ENCODE measurements at regions not wholly inside any gene's neighbourhood (a gene's known extent, or its start where the extent isn't known, plus 50 kb on each side); places are given as distances from the start of the nearest gene placed in this dataset.

DNA sequence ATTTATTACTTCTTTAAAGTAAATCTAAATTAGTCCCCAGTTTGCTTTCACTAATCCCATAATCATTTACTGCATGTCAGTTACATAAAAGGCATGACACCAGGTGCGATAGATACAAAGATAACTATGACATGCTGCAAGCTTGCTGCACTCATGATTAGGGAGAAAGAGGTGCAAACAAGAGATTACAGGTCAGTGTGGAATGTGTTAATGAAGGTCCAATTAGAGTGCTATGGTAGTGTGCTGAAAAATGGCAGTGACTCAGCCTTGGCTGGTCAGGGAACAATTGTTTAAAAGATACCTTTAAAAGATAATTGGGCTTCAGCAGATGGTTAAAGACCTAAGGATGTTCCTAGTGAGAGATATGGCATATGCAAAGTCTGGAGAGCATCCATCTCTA, 352.6 kb upstream of the TGFBR2 start:
- WGBS (ENCODE audit: low lambda C conversion rate, missing lambda C conversion rate) = 80% methylated on average over 1 of the region's 1 CpG
- TF ChIP-seq, protein P1, sequence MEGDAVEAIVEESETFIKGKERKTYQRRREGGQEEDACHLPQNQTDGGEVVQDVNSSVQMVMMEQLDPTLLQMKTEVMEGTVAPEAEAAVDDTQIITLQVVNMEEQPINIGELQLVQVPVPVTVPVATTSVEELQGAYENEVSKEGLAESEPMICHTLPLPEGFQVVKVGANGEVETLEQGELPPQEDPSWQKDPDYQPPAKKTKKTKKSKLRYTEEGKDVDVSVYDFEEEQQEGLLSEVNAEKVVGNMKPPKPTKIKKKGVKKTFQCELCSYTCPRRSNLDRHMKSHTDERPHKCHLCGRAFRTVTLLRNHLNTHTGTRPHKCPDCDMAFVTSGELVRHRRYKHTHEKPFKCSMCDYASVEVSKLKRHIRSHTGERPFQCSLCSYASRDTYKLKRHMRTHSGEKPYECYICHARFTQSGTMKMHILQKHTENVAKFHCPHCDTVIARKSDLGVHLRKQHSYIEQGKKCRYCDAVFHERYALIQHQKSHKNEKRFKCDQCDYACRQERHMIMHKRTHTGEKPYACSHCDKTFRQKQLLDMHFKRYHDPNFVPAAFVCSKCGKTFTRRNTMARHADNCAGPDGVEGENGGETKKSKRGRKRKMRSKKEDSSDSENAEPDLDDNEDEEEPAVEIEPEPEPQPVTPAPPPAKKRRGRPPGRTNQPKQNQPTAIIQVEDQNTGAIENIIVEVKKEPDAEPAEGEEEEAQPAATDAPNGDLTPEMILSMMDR (IDR thresholded peaks at IDR 0.05; ENCODE audit: poor library complexity) = no peak
- TF ChIP-seq EZH2phosphoT487 (IDR thresholded peaks at IDR 0.05; ENCODE audit: low read depth, severe bottlenecking, unreplicated experiment) (no peak), EZH2 (IDR thresholded peaks at IDR 0.05; ENCODE audit: borderline replicate concordance) (no peak)

DNA sequence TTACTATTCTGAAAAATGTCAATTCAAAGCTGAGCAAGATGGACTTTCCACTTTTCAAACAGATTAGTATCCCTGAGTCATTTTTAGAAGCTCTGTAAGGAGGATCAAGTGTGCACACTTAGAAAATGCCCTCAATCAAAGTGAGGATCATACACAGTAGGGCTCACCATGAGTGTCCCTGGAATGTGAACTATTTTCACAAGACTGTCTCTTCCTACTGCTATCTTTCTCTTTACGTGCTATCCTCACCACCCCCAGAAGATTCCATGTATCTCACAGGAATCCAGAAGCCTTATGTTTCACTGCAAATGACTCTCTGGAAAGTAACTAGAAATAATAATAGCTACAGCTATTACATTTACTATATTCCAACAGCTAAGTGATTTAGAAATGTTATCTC, 349.9 kb upstream of the TGFBR2 start:
- Histone ChIP-seq H4K20me1 (ENCODE audit: insufficient read depth, poor library complexity, severe bottlenecking) (no peaks in the 10 kb centered on the region), H3K36me3 (replicated peaks; ENCODE audit: insufficient read depth, low read depth) (no peaks in the 10 kb centered on the region), H3K27me3 (no peaks in the 10 kb centered on the region), H3K4me1 (ENCODE audit: insufficient read depth) (peaks cover 8% of the 10 kb centered on the region), H3K9me3 (ENCODE audit: low read depth) (no peaks in the 10 kb centered on the region), H3K27ac (peak overlapping the region; percentile 40), H3K4me3 (no peak overlapping the region), H3K4me2 (peak overlapping the region; percentile 5), H2AFZ (no peak overlapping the region), H3K79me2 (no peaks in the 10 kb centered on the region), H3K9me2 (replicated peaks; ENCODE audit: insufficient read depth) (no peaks in the 10 kb centered on the region)
- no peak for DNase-seq (ENCODE audit: low spot score)
- TF ChIP-seq EZH2phosphoT487 (IDR thresholded peaks at IDR 0.05; ENCODE audit: low read depth, severe bottlenecking, unreplicated experiment) (no peak), EZH2 (IDR thresholded peaks at IDR 0.05; ENCODE audit: borderline replicate concordance) (no peak)
- TF ChIP-seq, protein P1 (IDR thresholded peaks at IDR 0.05; ENCODE audit: poor library complexity) = no peak
- WGBS (ENCODE audit: low lambda C conversion rate, missing lambda C conversion rate) = 46% methylated on average over 1 of the region's 1 CpG

More for the DNA sequence above, 352.6 kb upstream of the TGFBR2 start:
- Histone ChIP-seq H3K27ac (no peak overlapping the region), H4K20me1 (ENCODE audit: insufficient read depth, poor library complexity, severe bottlenecking) (no peaks in the 10 kb centered on the region), H2AFZ (no peak overlapping the region), H3K27me3 (no peaks in the 10 kb centered on the region), H3K9me3 (ENCODE audit: low read depth) (no peaks in the 10 kb centered on the region), H3K79me2 (no peaks in the 10 kb centered on the region), H3K4me1 (ENCODE audit: insufficient read depth) (peaks cover 4% of the 10 kb centered on the region), H3K4me3 (no peak overlapping the region), H3K4me2 (no peak overlapping the region), H3K9me2 (replicated peaks; ENCODE audit: insufficient read depth) (no peaks in the 10 kb centered on the region), H3K36me3 (replicated peaks; ENCODE audit: insufficient read depth, low read depth) (no peaks in the 10 kb centered on the region)
- DNase-seq (ENCODE audit: low spot score) = no peak

DNA sequence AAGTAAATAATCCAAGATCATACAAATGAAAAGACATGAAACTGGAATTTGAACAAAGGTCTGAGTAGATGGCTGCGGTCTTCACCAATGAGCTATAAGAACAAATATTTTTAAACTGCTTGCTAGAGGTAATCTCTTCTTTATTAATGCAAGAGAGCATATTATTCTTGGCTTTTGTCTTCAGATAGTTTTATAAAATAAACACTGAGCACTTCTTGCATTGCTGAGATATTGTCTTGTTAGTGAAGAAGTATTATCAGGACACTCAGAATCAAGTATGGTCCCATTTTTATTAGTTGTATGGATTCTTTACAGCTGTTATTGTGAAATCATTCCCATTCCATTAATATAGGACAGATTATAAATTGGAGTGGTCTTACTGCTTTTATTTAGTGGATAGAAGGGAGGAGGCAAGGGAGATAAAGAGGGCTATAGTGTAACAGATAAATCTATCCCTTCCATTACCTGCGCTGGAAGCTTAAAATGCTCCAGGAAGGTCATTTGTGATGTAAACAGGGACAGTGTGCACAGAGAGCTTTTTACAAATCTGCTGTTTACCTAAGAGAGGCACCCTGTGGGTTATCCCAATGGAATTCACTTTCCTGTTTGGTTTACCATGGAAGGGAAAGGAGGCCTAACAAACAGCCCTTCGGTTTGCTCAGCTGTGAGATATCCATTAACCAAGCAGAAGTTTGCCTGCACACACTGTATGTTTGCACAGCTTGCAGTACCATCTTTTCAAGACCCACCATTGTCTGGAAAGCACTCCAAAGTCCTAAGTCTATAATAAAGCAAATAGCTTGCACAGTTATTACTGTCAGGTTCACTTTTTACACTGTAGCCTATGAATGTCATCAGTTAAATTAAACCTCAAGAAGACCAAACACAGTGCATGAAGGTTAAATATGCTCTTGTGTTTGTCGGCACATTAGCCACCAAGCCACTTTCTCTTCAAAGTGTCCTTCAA, 347.7 kb upstream of the TGFBR2 start:
- Histone ChIP-seq H3K27me3 (no peaks in the 10 kb centered on the region), H3K4me1 (ENCODE audit: insufficient read depth) (peaks cover 8% of the 10 kb centered on the region), H3K79me2 (no peaks in the 10 kb centered on the region), H3K4me2 (peak overlapping the region; percentile 53), H3K9me3 (ENCODE audit: low read depth) (no peaks in the 10 kb centered on the region), H3K4me3 (no peak overlapping the region), H3K27ac (peak overlapping the region; percentile 16), H4K20me1 (ENCODE audit: insufficient read depth, poor library complexity, severe bottlenecking) (no peaks in the 10 kb centered on the region), H2AFZ (no peak overlapping the region), H3K9me2 (replicated peaks; ENCODE audit: insufficient read depth) (no peaks in the 10 kb centered on the region), H3K36me3 (replicated peaks; ENCODE audit: insufficient read depth, low read depth) (no peaks in the 10 kb centered on the region)
- peak; percentile 53 for DNase-seq (ENCODE audit: low spot score)
- 54% methylated on average over 4 of the region's 4 CpGs for whole genome bisulfite sequencing (ENCODE audit: low lambda C conversion rate, missing lambda C conversion rate)
- TF ChIP-seq EZH2phosphoT487 (IDR thresholded peaks at IDR 0.05; ENCODE audit: low read depth, severe bottlenecking, unreplicated experiment) (no peak), EZH2 (IDR thresholded peaks at IDR 0.05; ENCODE audit: borderline replicate concordance) (no peak)
- TF ChIP-seq, protein P1 (IDR thresholded peaks at IDR 0.05; ENCODE audit: poor library complexity) = no peak

Data from hepatocyte (in vitro differentiated cells).